GM10266 (cell line): ENCODE measurements at regions not wholly inside any gene's neighbourhood (a gene's known extent, or its start where the extent isn't known, plus 50 kb on each side); places are given as distances from the start of the nearest gene placed in this dataset.

Source experiments
- DNase-seq: peaks from one replicate; pipeline ENCODE4 v3.0.0; 2012; ENCODE audit errors: extremely low spot score
- CTCF ChIP-seq: IDR thresholded peaks from 2 replicates; pipeline ENCODE4 v1.5.1; 2012; ENCODE audit warnings: mild to moderate bottlenecking, low read depth; ENCODE audit not compliant: control insufficient read depth, insufficient read depth; ENCODE audit errors: missing control alignments

GRCh38 chr6:2504495-2505064, 246.1 kb downstream of the MYLK4 start:
- DNase-seq = no peak
- no peak for TF ChIP-seq CTCF

- DNase-seq = no peak
Measured at GRCh38 chr6:2503816-2504494, 246.8 kb downstream of the MYLK4 start.

GRCh38 chr6:2502998-2503674, 247.6 kb downstream of the MYLK4 start:
- no peak for TF ChIP-seq CTCF
- DNase-seq = no peak

More at GRCh38 chr6:2503816-2504494, 246.8 kb downstream of the MYLK4 start:
- TF ChIP-seq CTCF = no peak

- DNase-seq = no peak
- no peak for TF ChIP-seq CTCF
Measured at GRCh38 chr6:2502096-2502997, 248.4 kb downstream of the MYLK4 start.

- TF ChIP-seq CTCF = no peak
- no peak for DNase-seq
Measured at GRCh38 chr6:2497922-2498623, 252.6 kb downstream of the MYLK4 start.

- no peak for DNase-seq
- TF ChIP-seq CTCF = no peak
Measured at GRCh38 chr6:2496291-2496690, 250.9 kb upstream of the GMDS start.
